Sigmoid colon (tissue), 4 donors: ENCODE measurements at regions not wholly inside any gene's neighbourhood (a gene's known extent, or its start where the extent isn't known, plus 50 kb on each side); places are given as distances from the start of the nearest gene placed in this dataset.

Source experiments
- CTCF ChIP-seq, 4 experiments: fragments of 450-650 bp in 3 of 4; fragments of 200-600 bp in 1 of 4; IDR thresholded peaks; one replicate each; pipeline ENCODE4 v1.5.1; 2016 to 2019; ENCODE audit warnings: antibody characterized with exemption in 4 of 4, mild to moderate bottlenecking in 3 of 4, moderate library complexity in 2 of 4
- EP300 ChIP-seq, 4 donors: sonication (generic); formaldehyde crosslinking; IDR thresholded peaks; one replicate each; pipeline ENCODE4 v1.6.1; 2017; ENCODE audit warnings: antibody characterized with exemption in 4 of 4
- POLR2A ChIP-seq, 2 donors: fragments of 450-650 bp; IDR thresholded peaks; one replicate each; pipeline ENCODE4 v1.6.1; 2016; ENCODE audit warnings: antibody characterized with exemption in 2 of 2, mild to moderate bottlenecking in 2 of 2, moderate library complexity in 2 of 2
- POLR2AphosphoS5 ChIP-seq, 4 donors: sonication (generic); formaldehyde crosslinking; IDR thresholded peaks; one replicate each; pipeline ENCODE4 v1.6.1; 2017; ENCODE audit warnings: antibody characterized with exemption in 4 of 4

DNA sequence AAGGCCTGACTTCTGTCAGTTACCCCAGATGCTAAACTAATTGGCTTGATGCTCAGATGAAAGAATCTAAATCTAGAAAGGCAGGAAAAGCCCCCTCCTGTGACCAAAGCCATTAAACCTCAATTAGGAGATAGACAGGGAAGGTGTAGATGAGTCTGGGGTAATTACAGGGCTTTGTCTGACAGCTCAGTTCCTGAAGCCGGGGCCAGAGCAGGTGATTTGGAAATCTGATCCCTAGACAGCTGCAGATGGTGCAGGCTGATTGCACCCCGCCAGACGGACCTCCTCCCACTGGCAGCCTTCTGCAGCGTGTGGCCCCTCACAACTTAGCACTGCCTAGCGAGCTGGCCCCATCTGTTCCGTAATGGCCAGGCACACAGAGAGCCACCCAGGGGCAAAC is 395.1 kb downstream of the HLX start:
- TF ChIP-seq CTCF (IDR thresholded peaks at IDR 0.05) (no peak), POLR2AphosphoS5 (IDR thresholded peaks at IDR 0.05) (no peak), EP300 (IDR thresholded peaks at IDR 0.05) (no peak), POLR2A (IDR thresholded peaks at IDR 0.05) (no peak)
